ENCODE measurements at regions not wholly inside any gene's neighbourhood (a gene's known extent, or its start where the extent isn't known, plus 50 kb on each side); places are given as distances from the start of the nearest gene placed in this dataset.

- Histone ChIP-seq H3K4me2 (ENCODE audit: control insufficient read depth, insufficient read depth) (no peak overlapping the region), H3K79me2 (ENCODE audit: control insufficient read depth, insufficient read depth, low read length) (no peaks in the 10 kb centered on the region), H3K9ac (ENCODE audit: control insufficient read depth, insufficient read depth, low read length) (no peak overlapping the region), H3K27me3 (replicated peaks in 1 of 2; ENCODE audit: control insufficient read depth in 2 of 2, insufficient read depth in 2 of 2, low read length in 1 of 2) (no peaks in the 10 kb centered on the region; a peak in 1 of 4 replicates), H2AFZ (ENCODE audit: control insufficient read depth, low read depth, low read length) (no peak overlapping the region), H3K27ac (ENCODE audit: control insufficient read depth, insufficient read depth) (no peak overlapping the region), H4K20me1 (ENCODE audit: control insufficient read depth, insufficient read depth) (no peaks in the 10 kb centered on the region), H3K4me3 (no peak overlapping the region), H3K36me3 (ENCODE audit: control insufficient read depth in 2 of 2, insufficient read depth in 2 of 2, low read length in 1 of 2) (no peaks in the 10 kb centered on the region), H3K4me1 (ENCODE audit: control insufficient read depth, insufficient read depth, low read length) (no peaks in the 10 kb centered on the region), H3K9me3 (replicated peaks; ENCODE audit: control insufficient read depth, insufficient read depth, low read length) (no peaks in the 10 kb centered on the region)
- no peak for DNase-seq (ENCODE audit: low read depth, low spot score)
- intact Hi-C loops (cut with micrococcal nuclease; ENCODE audit: unreplicated experiment) = no loop called here
- no peak for ATAC-seq
- 0% methylated on average over 3 of the region's 3 CpGs for WGBS (ENCODE audit: insufficient coverage, insufficient replicate concordance, low lambda C conversion rate, missing lambda C conversion rate)
- ChIA-PET POLR2A (no interaction called here), RAD21 (ENCODE audit: unreplicated experiment) (no interaction called here), CTCF (interaction anchor here (1.3 kb wide), 1 partner anchor 14 kb away, joined by 3 read pairs; no protein-coding TSS in a partner anchor), SMC1A (ENCODE audit: uncharacterized antibody, unreplicated experiment) (no interaction called here)
- FAIRE-seq = no peak
- no TSS peak for BruUV-seq (replicated peaks)
- in situ Hi-C loops (cut with MboI) = no loop called here
- TF ChIP-seq ATF3 (IDR thresholded peaks at IDR 0.05; ENCODE audit: borderline replicate concordance, extremely low read depth, low read depth, low read length) (no peak), ZNF384 (IDR thresholded peaks at IDR 0.05; ENCODE audit: borderline replicate concordance, low read depth, low read length) (no peak), POU2F2 (IDR thresholded peaks at IDR 0.05; ENCODE audit: borderline replicate concordance, low read depth, low read length) (no peak), REST (IDR thresholded peaks at IDR 0.05; ENCODE audit: low read depth, low read length) (no peak), HCFC1 (IDR thresholded peaks at IDR 0.05; ENCODE audit: low read length) (no peak), GABPA (IDR thresholded peaks at IDR 0.05; ENCODE audit: low read depth) (no peak), BMI1 (IDR thresholded peaks at IDR 0.05; ENCODE audit: borderline replicate concordance) (no peak), E2F8 (IDR thresholded peaks at IDR 0.05; ENCODE audit: low read depth, partially characterized antibody) (no peak), YBX1 (IDR thresholded peaks at IDR 0.05) (no peak), STAT1 (conservative IDR thresholded peaks at IDR 0.05) (no peak), BCLAF1 (IDR thresholded peaks at IDR 0.05) (no peak), SREBF2 (IDR thresholded peaks at IDR 0.05; ENCODE audit: low read length) (no peak), GATAD2B (conservative IDR thresholded peaks at IDR 0.05; ENCODE audit: low read depth) (no peak), ELK1 (IDR thresholded peaks at IDR 0.05; ENCODE audit: low read depth, low read length) (no peak), KAT2A (conservative IDR thresholded peaks at IDR 0.05; ENCODE audit: control insufficient read depth, low read depth, low read length) (no peak)
These were observed 280.0 kb downstream of the HINT1 start for GRCh38 chr5:130885027-130885426.
